OCI-LY3 (cell line): ENCODE measurements at regions not wholly inside any gene's neighbourhood (a gene's known extent, or its start where the extent isn't known, plus 50 kb on each side); places are given as distances from the start of the nearest gene placed in this dataset.

Experiments used
- CTCF ChIP-seq: fragments of 200-600, 300-600 bp; sonication (generic); IDR thresholded peaks from 2 replicates; pipeline ENCODE4 v1.5.1; 2014; ENCODE audit warnings: antibody characterized with exemption, low read length, low read depth
- EZH2phosphoT487 ChIP-seq: fragments of 200-600 bp; shearing (Covaris generic); IDR thresholded peaks from 2 replicates; pipeline ENCODE4 v1.6.1; 2018; ENCODE audit warnings: antibody characterized with exemption, mixed run types, low read depth

GRCh38 chr9:20084125-20084524 lies 295.3 kb upstream of the SLC24A2 start:
- no peak for TF ChIP-seq CTCF
- TF ChIP-seq EZH2phosphoT487: no peak
